OCI-LY3 (cell line): ENCODE measurements at regions not wholly inside any gene's neighbourhood (a gene's known extent, or its start where the extent isn't known, plus 50 kb on each side); places are given as distances from the start of the nearest gene placed in this dataset.

ENCODE experiments used
- H2AFZ ChIP-seq: fragments of 200-600, 300-600 bp; shearing (Covaris generic); 2 replicates; pipeline ENCODE4 v1.6.0; 2014; ENCODE audit warnings: antibody characterized with exemption, low read depth, low read length
- H3K27ac ChIP-seq: fragments of 200-600, 300-600 bp; sonication (generic); 2 replicates; pipeline ENCODE4 v1.5.1; 2014; ENCODE audit warnings: mild to moderate bottlenecking, low read length, moderate library complexity, mixed read lengths
- H3K27me3 ChIP-seq: fragments of 200-600, 300-600 bp; sonication (generic); 2 replicates; pipeline ENCODE4 v1.6.1; 2014; ENCODE audit warnings: low read depth, low read length, mixed read lengths
- H3K36me3 ChIP-seq: fragments of 200-600, 300-600 bp; sonication (generic); replicated peaks from 2 replicates; pipeline ENCODE3; 2014; ENCODE audit warnings: low read depth, low read length, mixed read lengths
- H3K4me1 ChIP-seq: fragments of 300-600, 200-600 bp; sonication (generic); 2 replicates; pipeline ENCODE4 v1.6.1; 2014; ENCODE audit warnings: low read length, mixed read lengths
- H3K4me2 ChIP-seq: fragments of 200-600, 300-600 bp; sonication (generic); 2 replicates; pipeline ENCODE4 v1.6.1; 2014; ENCODE audit warnings: low read length, mixed read lengths
- H3K4me3 ChIP-seq: fragments of 300-600, 200-600 bp; sonication (generic); 2 replicates; pipeline ENCODE4 v1.5.1; 2014; ENCODE audit warnings: antibody characterized with exemption, mild to moderate bottlenecking, low read length, moderate library complexity
- H3K79me2 ChIP-seq: fragments of 300-600, 200-600 bp; shearing (Covaris generic); 2 replicates; pipeline ENCODE4 v1.6.1; 2014; ENCODE audit warnings: mild to moderate bottlenecking, low read length, mixed read lengths
- H3K9ac ChIP-seq: fragments of 300-600, 200-600 bp; shearing (Covaris generic); 2 replicates; pipeline ENCODE4 v1.6.0; 2014; ENCODE audit warnings: mild to moderate bottlenecking, low read length, moderate library complexity
- H3K9me3 ChIP-seq: fragments of 200-600, 300-600 bp; shearing (Covaris generic); 2 replicates; pipeline ENCODE4 v1.6.1; 2014; ENCODE audit warnings: low read length, mixed read lengths; ENCODE audit not compliant: insufficient read depth
- H4K20me1 ChIP-seq: fragments of 200-600, 300-600 bp; sonication (generic); 2 replicates; pipeline ENCODE4 v1.6.1; 2016; ENCODE audit warnings: low read length, mixed read lengths; ENCODE audit not compliant: insufficient read depth
- EZH2phosphoT487 ChIP-seq: fragments of 200-600 bp; shearing (Covaris generic); IDR thresholded peaks from 2 replicates; pipeline ENCODE4 v1.6.1; 2018; ENCODE audit warnings: antibody characterized with exemption, mixed run types, low read depth
- TF ChIP-seq, protein P1 (sequence below): fragments of 200-600, 300-600 bp; sonication (generic); IDR thresholded peaks from 2 replicates; pipeline ENCODE4 v1.5.1; 2014; ENCODE audit warnings: antibody characterized with exemption, low read length, low read depth

DNA sequence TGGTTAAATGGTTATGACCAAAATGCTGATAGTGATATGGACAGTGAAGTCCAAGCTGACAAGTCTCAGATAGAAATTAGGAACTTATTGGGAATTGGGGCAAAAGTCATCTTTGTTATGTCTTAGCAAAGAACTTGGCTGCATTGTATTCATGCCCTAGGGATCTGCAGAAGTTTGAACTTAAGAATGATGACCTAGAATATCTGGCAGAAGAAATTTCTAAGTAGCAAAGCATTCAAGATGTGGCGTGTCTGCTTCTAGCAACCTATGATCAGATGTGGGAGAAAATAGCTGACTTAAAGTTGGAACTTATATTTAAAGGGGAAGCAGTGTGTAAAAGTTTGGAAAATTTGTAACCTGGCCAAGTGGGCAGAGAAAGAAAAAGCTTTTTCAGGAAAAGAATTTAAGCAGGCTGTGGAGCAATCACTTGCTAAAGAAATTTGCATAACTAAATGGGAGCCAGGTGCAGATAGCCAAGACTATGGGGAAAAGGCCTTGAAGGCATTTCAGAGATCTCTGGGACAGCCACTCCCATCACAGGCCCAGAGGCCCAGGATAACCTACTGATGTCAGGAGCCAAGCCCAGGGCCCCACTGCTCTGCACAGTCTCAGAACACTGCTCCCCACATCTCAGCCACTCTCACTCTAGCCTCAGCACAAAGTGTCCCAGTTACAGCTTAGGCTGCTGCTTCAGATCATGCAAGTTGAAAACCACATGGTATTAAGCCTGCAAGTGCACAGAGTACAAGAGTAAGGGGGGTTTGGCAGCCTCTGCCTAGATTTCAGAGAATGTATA is 147.8 kb upstream of the TGFBR2 start:
- no peaks in the 10 kb centered on the region for H3K79me2 ChIP-seq
- TF ChIP-seq, protein P1, sequence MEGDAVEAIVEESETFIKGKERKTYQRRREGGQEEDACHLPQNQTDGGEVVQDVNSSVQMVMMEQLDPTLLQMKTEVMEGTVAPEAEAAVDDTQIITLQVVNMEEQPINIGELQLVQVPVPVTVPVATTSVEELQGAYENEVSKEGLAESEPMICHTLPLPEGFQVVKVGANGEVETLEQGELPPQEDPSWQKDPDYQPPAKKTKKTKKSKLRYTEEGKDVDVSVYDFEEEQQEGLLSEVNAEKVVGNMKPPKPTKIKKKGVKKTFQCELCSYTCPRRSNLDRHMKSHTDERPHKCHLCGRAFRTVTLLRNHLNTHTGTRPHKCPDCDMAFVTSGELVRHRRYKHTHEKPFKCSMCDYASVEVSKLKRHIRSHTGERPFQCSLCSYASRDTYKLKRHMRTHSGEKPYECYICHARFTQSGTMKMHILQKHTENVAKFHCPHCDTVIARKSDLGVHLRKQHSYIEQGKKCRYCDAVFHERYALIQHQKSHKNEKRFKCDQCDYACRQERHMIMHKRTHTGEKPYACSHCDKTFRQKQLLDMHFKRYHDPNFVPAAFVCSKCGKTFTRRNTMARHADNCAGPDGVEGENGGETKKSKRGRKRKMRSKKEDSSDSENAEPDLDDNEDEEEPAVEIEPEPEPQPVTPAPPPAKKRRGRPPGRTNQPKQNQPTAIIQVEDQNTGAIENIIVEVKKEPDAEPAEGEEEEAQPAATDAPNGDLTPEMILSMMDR: no peak
- no peak for TF ChIP-seq EZH2phosphoT487
- H2AFZ ChIP-seq: no peak overlapping the region

DNA sequence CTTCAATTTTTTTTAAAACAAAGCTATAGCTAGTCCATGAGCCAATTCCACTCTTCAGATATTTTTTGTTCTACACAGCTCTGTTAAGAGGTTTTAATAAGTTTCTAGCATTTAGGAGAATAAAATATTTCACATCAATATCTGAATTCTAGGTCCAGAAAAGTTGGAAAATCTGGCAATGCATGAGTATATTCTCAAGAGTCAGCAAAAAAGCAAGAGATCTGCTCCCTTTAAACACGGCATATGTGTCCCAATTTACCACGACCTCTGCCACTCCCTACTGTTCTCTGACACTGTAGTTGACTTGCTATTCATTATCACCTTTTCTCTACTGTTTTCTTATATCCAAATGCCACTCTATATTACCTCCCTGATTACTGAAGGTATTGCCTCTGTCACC is 145.1 kb upstream of the TGFBR2 start:
- no peak overlapping the region for H3K9ac ChIP-seq
- no peak overlapping the region for H3K4me2 ChIP-seq
- no peak overlapping the region for H2AFZ ChIP-seq
- no peaks in the 10 kb centered on the region for H3K36me3 ChIP-seq
- TF ChIP-seq, protein P1: no peak
- H3K27me3 ChIP-seq: no peaks in the 10 kb centered on the region
- H3K27ac ChIP-seq: no peak overlapping the region
- no peaks in the 10 kb centered on the region for H3K4me1 ChIP-seq
- H4K20me1 ChIP-seq: no peaks in the 10 kb centered on the region
- no peak overlapping the region for H3K4me3 ChIP-seq
- H3K9me3 ChIP-seq: no peaks in the 10 kb centered on the region
- H3K79me2 ChIP-seq: no peaks in the 10 kb centered on the region

More for the DNA sequence above, 147.8 kb upstream of the TGFBR2 start:
- Histone ChIP-seq H4K20me1 (no peaks in the 10 kb centered on the region), H3K4me1 (no peaks in the 10 kb centered on the region), H3K36me3 (no peaks in the 10 kb centered on the region), H3K4me2 (no peak overlapping the region), H3K27me3 (no peaks in the 10 kb centered on the region), H3K27ac (no peak overlapping the region), H3K9ac (no peak overlapping the region), H3K4me3 (no peak overlapping the region), H3K9me3 (no peaks in the 10 kb centered on the region)

DNA sequence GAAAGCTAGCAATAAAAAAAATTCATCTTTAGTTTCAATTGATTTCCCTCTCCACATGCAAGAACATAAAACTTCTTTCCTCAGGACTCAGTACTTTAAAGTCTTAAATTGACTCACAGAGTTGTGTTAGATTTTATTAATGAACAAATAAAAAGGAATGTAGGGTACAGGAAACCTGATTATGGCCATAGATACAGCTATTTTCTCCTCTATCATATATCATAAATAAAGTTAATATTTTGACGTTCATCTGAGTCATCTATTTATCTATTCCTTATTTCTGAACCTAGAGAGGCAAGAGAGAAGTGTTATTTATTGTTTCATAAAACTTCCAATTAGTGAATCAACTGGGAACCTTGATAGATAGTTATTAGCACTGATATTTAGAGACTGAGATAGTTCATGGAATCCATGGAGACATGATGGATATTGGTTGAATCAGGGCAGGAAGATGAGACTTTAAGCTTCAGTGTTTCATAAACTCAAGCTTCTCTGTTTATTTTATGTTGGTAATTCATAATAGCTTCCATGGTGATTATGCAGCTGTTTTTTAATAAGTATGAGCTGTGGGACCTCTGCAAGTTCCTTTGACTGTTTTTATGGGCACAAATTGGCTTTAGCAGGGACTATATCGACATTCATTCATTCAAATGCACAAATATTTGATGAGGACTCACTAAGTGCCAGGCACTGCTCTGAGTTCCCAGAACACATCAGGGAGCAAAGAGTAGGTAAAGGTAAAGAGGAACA is 143.5 kb upstream of the TGFBR2 start:
- TF ChIP-seq, protein P1: no peak
- TF ChIP-seq EZH2phosphoT487: no peak
- Histone ChIP-seq H3K4me3 (no peak overlapping the region), H3K9ac (no peak overlapping the region), H3K4me1 (no peaks in the 10 kb centered on the region), H3K36me3 (no peaks in the 10 kb centered on the region), H3K9me3 (no peaks in the 10 kb centered on the region), H2AFZ (no peak overlapping the region), H3K4me2 (no peak overlapping the region), H3K79me2 (no peaks in the 10 kb centered on the region), H3K27ac (no peak overlapping the region), H4K20me1 (no peaks in the 10 kb centered on the region), H3K27me3 (no peaks in the 10 kb centered on the region)

DNA sequence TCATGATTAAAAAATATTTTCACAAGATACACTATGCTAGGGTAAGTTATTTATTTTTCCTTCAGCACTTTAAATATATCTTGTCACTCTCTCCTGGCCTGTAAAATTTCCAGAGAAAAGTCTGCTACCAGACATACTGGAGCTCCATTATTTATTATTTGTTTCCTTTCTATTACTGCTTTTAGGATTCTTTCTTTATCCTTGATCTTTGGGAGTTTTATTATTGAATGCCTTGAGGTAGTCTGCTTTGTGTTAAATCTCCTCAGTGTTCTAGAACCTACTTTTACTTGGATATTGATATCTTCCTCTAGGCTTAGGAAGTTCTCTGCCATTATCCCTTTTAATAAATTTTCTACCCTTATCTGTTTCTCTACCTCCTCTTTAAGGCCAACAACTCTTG is 142.0 kb upstream of the TGFBR2 start:
- no peaks in the 10 kb centered on the region for H3K79me2 ChIP-seq
- TF ChIP-seq, protein P1: no peak
- no peak for TF ChIP-seq EZH2phosphoT487
- no peak overlapping the region for H3K9ac ChIP-seq
- no peak overlapping the region for H2AFZ ChIP-seq
- no peaks in the 10 kb centered on the region for H3K9me3 ChIP-seq
- H3K4me3 ChIP-seq: no peak overlapping the region
- no peaks in the 10 kb centered on the region for H3K27me3 ChIP-seq
- H3K27ac ChIP-seq: no peak overlapping the region
- no peaks in the 10 kb centered on the region for H4K20me1 ChIP-seq
- no peaks in the 10 kb centered on the region for H3K4me1 ChIP-seq
- H3K36me3 ChIP-seq: no peaks in the 10 kb centered on the region
- H3K4me2 ChIP-seq: no peak overlapping the region
